RCC 7860 (cell line): ENCODE measurements at regions not wholly inside any gene's neighbourhood (a gene's known extent, or its start where the extent isn't known, plus 50 kb on each side); places are given as distances from the start of the nearest gene placed in this dataset.
"Not testable (repeated sequence)": the region's sequence is repeated elsewhere in the genome, so short reads cannot be mapped to it uniquely, and the experiment has no call there.

ENCODE experiments used
- DNase-seq: peaks from one replicate; pipeline ENCODE4 v3.0.0-alpha.2; 2015; ENCODE audit warnings: low spot score
- FAIRE-seq: peaks from 2 replicates; lab custom pipeline; 2012; peaks lifted over from hg19 to GRCh38; lab: Jason Lieb, UNC

DNA sequence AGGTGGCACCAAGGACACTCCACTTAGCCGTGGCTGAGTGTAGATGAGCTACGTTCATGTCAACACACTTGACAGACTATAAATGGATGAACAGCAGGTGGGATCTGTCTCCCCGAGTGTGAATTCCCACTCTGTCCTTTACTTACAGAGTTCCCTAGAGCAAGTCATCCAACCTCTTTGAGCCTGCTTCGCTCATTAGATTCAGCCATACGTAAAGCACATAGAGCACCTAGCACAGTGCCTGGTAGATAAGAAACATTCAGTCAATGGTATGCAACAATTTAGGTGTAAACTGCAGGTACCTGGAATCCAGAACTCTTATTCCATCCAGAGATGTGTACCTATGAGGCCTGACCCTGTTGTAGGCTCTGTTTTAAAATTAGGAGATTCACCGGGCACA, 227.8 kb upstream of the C16orf82 start:
- DNase-seq (no peak), FAIRE-seq (no peak)

DNA sequence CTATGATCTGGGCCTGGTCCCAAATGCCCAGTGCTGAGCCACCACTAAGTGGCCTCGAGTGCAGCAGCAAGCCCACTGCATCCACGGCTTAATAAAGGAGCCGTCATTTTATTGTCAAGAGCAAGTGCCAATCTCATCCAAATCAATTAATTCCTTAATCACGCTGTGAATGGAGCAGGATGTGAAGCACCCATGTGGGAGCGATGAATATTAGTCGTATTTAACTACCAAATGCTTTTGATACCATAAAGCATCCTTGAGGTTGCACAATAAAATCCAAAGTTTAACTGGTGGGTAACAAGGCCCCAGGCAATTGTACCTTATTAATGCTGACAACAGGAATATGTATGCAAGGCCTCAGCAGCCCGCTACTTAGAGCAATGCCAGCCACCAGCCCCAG, 226.0 kb upstream of the C16orf82 start:
- DNase-seq: no peak
- no peak for FAIRE-seq

GRCh38 chr16:26856271-26856670, 210.5 kb upstream of the C16orf82 start:
- no peak for FAIRE-seq
- DNase-seq: no peak

DNA sequence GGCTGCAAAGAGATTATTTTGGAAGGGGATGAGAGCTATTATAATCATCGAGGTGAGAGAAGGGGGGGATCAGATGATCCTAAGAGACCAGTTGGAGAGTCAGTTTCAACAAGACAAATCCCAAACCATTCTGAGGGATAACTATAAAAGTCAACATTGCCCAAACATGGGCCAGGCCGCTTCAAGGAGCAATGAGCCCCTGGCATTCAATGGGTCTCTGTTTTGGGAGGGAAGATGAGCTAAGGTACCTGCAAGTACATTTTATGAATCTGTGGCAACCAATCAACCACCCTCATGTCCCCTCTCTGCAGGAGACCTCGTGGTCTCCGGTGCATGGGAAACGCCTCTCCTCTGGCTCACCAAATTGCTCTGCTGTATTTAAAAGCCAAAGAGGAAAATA, 209.9 kb upstream of the C16orf82 start:
- FAIRE-seq (no peak), DNase-seq (no peak)

DNA sequence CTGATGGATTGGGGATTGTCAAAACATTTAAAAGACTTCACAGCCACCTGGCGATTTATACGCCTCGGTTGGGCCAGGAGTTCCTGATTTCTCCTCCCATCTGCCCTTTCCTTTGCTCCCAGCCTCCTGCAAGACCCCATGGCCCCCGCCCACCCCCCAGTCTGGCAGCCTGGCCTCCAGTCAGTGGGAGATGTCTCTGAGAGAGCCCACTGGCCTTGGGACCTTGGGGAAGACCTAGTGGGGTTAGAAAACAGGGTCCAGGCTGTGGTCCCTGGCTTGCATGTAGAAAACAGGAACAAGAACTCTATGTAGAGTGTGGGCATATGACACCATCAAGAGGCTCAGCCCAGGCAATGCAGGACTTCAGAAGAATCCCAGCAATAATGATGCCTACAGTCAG, 209.4 kb upstream of the C16orf82 start:
- no peak for FAIRE-seq
- DNase-seq: no peak

- DNase-seq (no peak), FAIRE-seq (no peak)
Measured at GRCh38 chr16:26860506-26860905, 206.2 kb upstream of the C16orf82 start.

DNA sequence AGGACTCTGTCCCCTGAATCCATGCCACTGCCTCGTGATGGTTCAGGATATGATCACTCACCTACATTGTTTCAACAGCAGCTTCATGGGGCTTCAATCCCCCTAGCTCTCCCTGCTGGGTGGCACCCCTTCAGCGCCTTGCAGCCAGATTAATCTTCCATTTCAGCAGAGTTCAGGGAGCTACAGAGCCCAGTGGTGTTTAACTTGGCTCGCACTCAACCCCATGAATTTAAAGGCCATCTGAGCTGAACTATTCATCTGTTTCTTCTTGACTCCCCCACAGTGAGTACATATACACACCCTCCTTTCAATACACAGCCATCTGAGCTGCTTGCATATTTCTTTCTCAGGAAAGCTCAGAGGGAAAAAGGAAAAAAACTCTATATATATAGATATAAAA, 202.8 kb upstream of the C16orf82 start:
- FAIRE-seq: no peak
- DNase-seq: no peak

DNA sequence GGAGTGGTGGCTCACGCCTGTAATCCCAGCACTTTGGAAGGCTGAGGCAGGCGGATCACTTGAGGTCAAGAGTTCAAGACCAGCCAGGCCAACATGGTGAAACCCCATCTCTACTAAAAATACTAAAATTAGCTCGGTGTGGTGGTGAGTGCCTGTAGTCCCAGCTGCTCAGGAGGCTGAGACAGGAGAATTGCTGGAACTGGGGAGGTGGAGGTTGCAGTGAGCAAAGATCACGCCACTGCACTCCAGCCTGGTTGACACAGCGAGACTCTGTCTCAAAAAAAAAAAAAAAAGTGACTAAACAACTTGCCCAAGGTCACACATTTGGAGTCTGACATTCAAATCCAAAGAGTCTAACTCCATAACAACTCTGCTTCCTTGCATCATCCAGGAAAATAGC, 192.4 kb upstream of the C16orf82 start:
- not testable (repeated sequence) for DNase-seq, FAIRE-seq

GRCh38 chr16:26877421-26877820, 189.3 kb upstream of the C16orf82 start:
- no peak for DNase-seq
- FAIRE-seq: no peak

DNA sequence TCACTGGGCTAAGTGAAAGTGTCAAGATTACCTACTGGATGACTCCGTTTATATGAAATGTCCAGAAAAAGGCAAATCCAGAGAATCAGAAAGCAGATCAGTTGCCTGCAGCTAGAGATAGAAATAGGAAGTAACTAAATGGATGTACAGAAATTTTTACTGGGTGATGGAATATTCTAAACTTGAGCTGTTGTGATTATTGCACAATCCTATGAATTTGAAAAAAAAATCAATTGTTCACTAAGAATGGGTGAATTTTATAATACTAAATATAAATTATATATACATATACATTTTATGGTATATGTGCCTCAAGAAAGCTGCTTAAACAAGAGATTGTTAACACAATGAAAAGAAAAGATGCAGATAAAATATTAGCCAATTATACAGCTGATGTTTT, 181.1 kb upstream of the C16orf82 start:
- DNase-seq: no peak
- FAIRE-seq: no peak

- no peak for FAIRE-seq
- DNase-seq: no peak
Measured at GRCh38 chr16:26889740-26890139, 177.0 kb upstream of the C16orf82 start.

DNA sequence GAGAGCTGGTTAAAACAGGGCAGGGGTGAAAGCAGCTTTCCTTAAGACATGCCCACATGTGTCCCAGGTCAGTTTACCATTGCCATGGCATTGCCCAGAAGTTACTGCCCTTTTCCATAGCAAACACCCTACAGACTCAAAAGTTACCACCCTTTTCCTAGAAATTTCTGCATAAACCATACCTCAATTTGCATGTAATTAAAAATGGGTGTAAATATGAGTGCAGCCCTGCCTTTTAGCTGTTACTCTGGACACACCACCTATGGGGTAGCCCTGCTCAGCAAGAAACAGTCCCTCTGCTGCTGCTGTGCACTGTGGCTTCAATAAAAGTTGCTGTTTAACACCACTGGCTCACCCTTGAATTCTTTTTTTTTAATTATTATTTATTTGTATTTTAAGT, 168.5 kb upstream of the C16orf82 start:
- DNase-seq (no peak), FAIRE-seq (no peak)

GRCh38 chr16:26901196-26901861, 165.4 kb upstream of the C16orf82 start:
- no peak for FAIRE-seq
- DNase-seq: no peak

GRCh38 chr16:26901983-26902382, 164.7 kb upstream of the C16orf82 start:
- FAIRE-seq (no peak), DNase-seq (no peak)

DNA sequence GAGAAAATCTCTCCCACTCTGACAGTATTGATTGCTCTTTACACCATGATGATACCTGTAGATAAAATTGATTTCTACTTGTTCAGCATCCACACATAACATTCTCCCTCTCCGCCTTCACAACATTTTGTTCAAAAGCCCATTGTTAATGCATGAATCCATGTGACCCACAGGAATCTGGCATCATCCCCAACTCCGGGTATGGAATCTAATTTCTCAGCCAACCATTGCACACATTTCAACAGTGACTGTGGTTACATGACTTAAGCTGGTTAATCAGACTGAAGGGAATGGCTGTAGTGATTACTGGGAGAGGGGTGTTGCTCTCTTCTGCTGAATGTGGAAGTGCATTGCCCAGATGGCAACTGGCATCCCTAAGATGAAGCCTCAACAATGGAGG, 161.4 kb upstream of the C16orf82 start:
- no peak for FAIRE-seq
- DNase-seq: no peak

- no peak for FAIRE-seq
- no peak for DNase-seq
Measured at GRCh38 chr16:26909623-26910022, 157.1 kb upstream of the C16orf82 start.

DNA sequence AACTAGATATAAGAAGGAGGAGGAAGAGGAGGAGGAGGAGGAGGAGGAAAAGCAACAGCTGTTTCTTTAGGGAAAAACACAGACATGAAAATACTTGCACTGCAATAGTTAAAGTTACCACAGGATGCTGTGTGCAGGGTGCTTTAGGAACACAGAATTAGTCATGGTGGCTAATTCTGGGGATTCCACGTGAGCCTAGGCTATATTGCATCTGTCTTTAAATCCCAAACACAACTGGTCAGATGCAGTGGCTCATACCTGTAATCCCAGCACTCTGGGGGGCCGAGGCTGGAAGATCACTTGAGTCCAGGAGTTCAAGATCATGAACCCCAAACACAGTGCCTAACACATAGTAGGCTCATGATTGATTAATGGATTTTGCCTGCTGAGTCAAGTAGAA, 155.3 kb upstream of the C16orf82 start:
- FAIRE-seq (no peak), DNase-seq (no peak)

- no peak for FAIRE-seq
Measured at GRCh38 chr16:26913851-26914250, 152.9 kb upstream of the C16orf82 start.

DNA sequence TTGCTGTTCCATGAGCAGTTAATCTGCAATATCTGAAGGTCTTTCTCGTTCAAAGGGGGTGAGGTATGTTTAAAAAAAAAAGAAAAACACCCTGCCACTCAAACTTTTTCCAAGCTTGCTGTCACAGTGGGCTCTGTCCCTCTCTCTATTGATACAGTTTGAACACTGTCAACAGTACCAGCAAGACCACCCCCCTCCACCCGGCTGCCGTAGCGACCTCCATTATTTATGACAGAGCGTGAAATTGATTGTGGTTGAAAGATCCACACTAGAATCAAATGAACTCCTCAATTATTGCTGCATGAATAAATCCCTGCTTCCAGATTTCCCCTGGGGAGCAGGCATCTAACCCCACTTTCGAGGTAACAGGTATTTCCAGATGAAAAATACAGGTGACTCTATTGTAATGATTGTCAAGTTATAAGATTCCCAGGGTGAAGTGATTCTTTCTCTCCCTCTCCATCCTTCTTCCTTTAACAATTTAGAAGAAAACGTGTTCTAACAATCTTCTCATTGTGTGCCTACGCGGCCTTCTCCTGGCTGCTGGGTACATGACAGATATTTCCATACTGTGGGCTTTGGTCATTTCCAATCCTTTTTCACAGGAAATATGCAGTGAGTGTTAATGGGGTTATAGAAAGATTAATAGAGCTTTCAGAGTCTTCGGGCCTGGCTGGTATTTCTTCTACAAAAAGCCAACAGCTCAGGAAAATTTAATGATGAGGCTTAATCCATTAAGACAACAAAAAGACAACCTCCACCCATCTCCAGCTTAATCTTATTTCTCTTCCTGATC, 135.7 kb upstream of the C16orf82 start:
- no peak for DNase-seq
- no peak for FAIRE-seq

More at GRCh38 chr16:26913851-26914250, 152.9 kb upstream of the C16orf82 start:
- DNase-seq: no peak

GRCh38 chr16:26950636-26951035, 116.1 kb upstream of the C16orf82 start:
- FAIRE-seq (no peak), DNase-seq (no peak)

DNA sequence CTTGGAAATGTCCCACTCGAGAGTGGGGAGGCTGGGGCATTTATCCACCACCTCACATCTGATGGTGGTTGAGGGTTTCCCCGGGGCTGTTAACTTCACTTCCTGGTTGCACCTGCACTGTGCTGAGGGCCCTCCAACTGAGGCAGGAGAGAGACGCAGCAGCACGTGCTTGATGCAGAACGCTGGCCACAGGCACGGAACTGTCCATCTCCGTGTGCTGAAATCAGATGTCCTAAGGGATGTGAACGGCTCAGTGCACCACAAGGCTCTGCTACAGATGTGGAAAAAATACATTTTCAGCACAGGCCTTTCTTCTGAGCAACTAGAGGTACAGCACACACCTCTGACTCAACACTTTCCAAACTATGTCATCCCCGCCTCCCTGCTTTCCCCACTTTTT, 114.8 kb upstream of the C16orf82 start:
- DNase-seq (no peak), FAIRE-seq (no peak)

GRCh38 chr16:26952411-26952810, 114.3 kb upstream of the C16orf82 start:
- DNase-seq (no peak), FAIRE-seq (no peak)
